GM23248 (cell line): ENCODE measurements at regions not wholly inside any gene's neighbourhood (a gene's known extent, or its start where the extent isn't known, plus 50 kb on each side); places are given as distances from the start of the nearest gene placed in this dataset.

Experiments
- DNase-seq: peaks from one replicate; pipeline ENCODE4 v3.0.0-alpha.2; 2015
- H2AFZ ChIP-seq: fragments of 200-600 bp; sonication (generic); 2 replicates; pipeline ENCODE4 v1.6.1; 2016; ENCODE audit warnings: antibody characterized with exemption
- H3F3A ChIP-seq: fragments of 200-600 bp; sonication (generic); 2 replicates; pipeline ENCODE4 v1.6.1; 2016; ENCODE audit warnings: mild to moderate bottlenecking, antibody characterized with exemption, mixed run types; ENCODE audit not compliant: insufficient read depth
- H3K27ac ChIP-seq: fragments of 200-600 bp; sonication (generic); 2 replicates; pipeline ENCODE4 v1.5.1; 2016; ENCODE audit warnings: mild to moderate bottlenecking
- H3K27me3 ChIP-seq: fragments of 200-600 bp; sonication (generic); replicated peaks from 2 replicates; pipeline ENCODE4 v1.6.1; 2016; ENCODE audit warnings: mild to moderate bottlenecking; ENCODE audit not compliant: insufficient read depth
- H3K36me3 ChIP-seq: fragments of 200-600 bp; sonication (generic); 2 replicates; pipeline ENCODE4 v1.6.1; 2016; ENCODE audit warnings: low read depth, mild to moderate bottlenecking
- H3K4me1 ChIP-seq: fragments of 200-600 bp; sonication (generic); 2 replicates; pipeline ENCODE4 v1.6.1; 2016; ENCODE audit warnings: mild to moderate bottlenecking; ENCODE audit not compliant: insufficient read depth
- H3K4me2 ChIP-seq: fragments of 200-600 bp; sonication (generic); one replicate; pipeline ENCODE4 v1.6.1; 2016; ENCODE audit warnings: mild to moderate bottlenecking; ENCODE audit not compliant: unreplicated experiment
- H3K4me3 ChIP-seq: fragments of 200-600 bp; sonication (generic); 2 replicates; pipeline ENCODE4 v1.5.1; 2016; ENCODE audit warnings: mild to moderate bottlenecking
- H3K79me2 ChIP-seq: fragments of 200-600 bp; sonication (generic); 2 replicates; pipeline ENCODE4 v1.6.1; 2016; ENCODE audit warnings: mild to moderate bottlenecking; ENCODE audit not compliant: insufficient read depth
- H3K9ac ChIP-seq: fragments of 200-600 bp; sonication (generic); 2 replicates; pipeline ENCODE4 v1.6.1; 2016; ENCODE audit warnings: mild to moderate bottlenecking
- H3K9me2 ChIP-seq: fragments of 200-600 bp; sonication (generic); 2 replicates; pipeline ENCODE4 v1.6.1; 2016; ENCODE audit warnings: mixed run types, mild to moderate bottlenecking, moderate library complexity; ENCODE audit not compliant: insufficient read depth
- H3K9me3 ChIP-seq: fragments of 200-600 bp; sonication (generic); one replicate; pipeline ENCODE4 v1.6.1; 2017; ENCODE audit warnings: low read depth
- H4K20me1 ChIP-seq: fragments of 200-600 bp; sonication (generic); 2 replicates; pipeline ENCODE4 v1.6.0; 2016; ENCODE audit not compliant: insufficient read depth
- EZH2 ChIP-seq: fragments of 200-600 bp; sonication (generic); IDR thresholded peaks from 2 replicates; pipeline ENCODE4 v1.6.1; 2018; ENCODE audit warnings: antibody characterized with exemption, mild to moderate bottlenecking; ENCODE audit not compliant: insufficient read depth, poor library complexity, severe bottlenecking
- EZH2phosphoT487 ChIP-seq: fragments of 200-600 bp; sonication (generic); IDR thresholded peaks from 2 replicates; pipeline ENCODE4 v1.6.1; 2018; ENCODE audit warnings: antibody characterized with exemption, moderate library complexity, mild to moderate bottlenecking, low read depth; ENCODE audit not compliant: insufficient read depth
- WGBS, 2 experiments: methylation state at CpG; one replicate each; pipeline ENCODE4 v1.1.6; 2015 to 2017; ENCODE audit warnings: low lambda C conversion rate in 2 of 2, low coverage in 1 of 2; ENCODE audit errors: missing lambda C conversion rate in 2 of 2; 5-methylcytosine and 5-hydroxymethylcytosine counted together
- in situ Hi-C: fragments of 300-500 bp; cut with MboI; formaldehyde crosslinking; loops from 2 replicates; pipeline ENCODE4 v1.15.0; 2020

DNA sequence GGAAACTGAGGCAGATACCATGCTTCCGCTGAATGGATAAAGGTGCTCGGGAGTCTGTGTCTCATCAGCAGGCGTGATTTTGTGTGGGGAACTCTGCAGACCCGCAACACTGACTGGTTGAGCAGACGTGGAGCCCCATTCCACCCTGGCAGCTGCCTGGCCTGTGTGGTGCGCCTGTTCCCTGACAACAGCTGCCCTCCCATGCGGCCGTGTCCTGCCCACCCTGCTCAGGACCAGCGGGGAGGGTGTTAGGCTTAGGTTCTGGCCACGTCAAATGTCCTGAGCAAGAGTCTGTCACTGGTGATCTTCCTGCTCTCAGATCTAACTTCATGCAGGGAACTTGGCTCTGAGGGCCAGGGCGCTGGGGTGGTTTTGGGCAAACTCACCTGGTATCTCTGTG lies 417.7 kb upstream of the IRX4 start:
- TF ChIP-seq EZH2 (no peak), EZH2phosphoT487 (no peak)
- WGBS, 2 experiments = 42% methylated on average over 11 of the region's 11 CpGs
- H3K4me2 ChIP-seq = no peak overlapping the region
- H2AFZ ChIP-seq = no peak overlapping the region
- no peak for DNase-seq
- in situ Hi-C loops = no loop called here
- no peaks in the 10 kb centered on the region for H3K9me2 ChIP-seq
- H3K4me3 ChIP-seq = no peak overlapping the region
- H3K4me1 ChIP-seq = no peaks in the 10 kb centered on the region
- no peaks in the 10 kb centered on the region for H3K9me3 ChIP-seq
- no peaks in the 10 kb centered on the region for H3K27me3 ChIP-seq
- no peak overlapping the region for H3K27ac ChIP-seq
- no peaks in the 10 kb centered on the region for H3K79me2 ChIP-seq
- no peaks in the 10 kb centered on the region for H3K36me3 ChIP-seq
- H3K9ac ChIP-seq = no peak overlapping the region
- H4K20me1 ChIP-seq = no peaks in the 10 kb centered on the region
- H3F3A ChIP-seq = no peaks in the 10 kb centered on the region

DNA sequence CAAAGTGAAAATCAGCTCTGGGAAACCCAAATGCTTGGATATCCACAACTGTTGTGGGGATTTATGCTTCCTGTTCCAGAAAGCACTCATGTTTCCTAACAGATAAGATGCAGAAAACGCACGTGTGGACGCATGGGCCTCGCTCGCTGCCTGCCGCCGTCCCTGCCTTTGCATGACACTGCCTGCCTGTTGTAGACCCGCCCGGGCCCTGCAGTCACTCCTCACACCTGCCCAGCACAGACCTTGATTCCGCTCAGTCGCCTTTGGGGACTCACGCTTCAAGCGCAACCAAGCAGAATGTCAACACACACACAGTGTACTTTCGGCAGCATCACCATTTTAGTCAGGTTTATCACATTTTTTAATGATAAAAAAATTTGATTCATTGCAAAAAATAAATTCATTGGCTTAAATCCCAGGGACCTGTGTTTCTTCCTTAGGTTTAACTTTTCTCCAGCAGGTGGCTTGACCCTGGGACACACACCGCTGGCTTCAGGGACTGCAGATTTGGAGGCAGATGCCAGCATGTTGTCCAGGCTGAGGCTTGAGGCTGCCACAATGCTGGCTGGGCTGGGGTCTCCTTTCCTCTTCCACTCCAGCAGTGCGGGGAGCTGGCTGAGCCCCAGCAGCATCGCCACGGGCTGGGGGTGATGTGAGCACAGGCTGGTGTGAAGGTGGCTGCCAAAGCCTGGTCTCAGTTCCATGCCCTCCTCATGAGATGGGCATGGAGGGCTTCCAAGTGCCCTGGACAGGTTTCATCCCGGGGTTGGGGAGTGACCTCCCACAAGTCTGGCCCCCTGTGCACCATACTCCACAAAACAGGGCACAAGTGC lies 416.9 kb upstream of the IRX4 start:
- Histone ChIP-seq H3K4me1 (no peaks in the 10 kb centered on the region), H4K20me1 (no peaks in the 10 kb centered on the region), H3K27me3 (no peaks in the 10 kb centered on the region), H3K9ac (no peak overlapping the region), H3K79me2 (no peaks in the 10 kb centered on the region), H3K36me3 (no peaks in the 10 kb centered on the region), H3K27ac (no peak overlapping the region), H3F3A (no peaks in the 10 kb centered on the region), H2AFZ (no peak overlapping the region), H3K9me2 (no peaks in the 10 kb centered on the region), H3K4me2 (no peak overlapping the region), H3K9me3 (no peaks in the 10 kb centered on the region), H3K4me3 (no peak overlapping the region)
- DNase-seq = no peak
- in situ Hi-C loops = no loop called here
- TF ChIP-seq EZH2phosphoT487 = no peak
- no peak for TF ChIP-seq EZH2
- 54 to 57% methylated on average over 19 of the region's 19 CpGs for WGBS, 2 experiments

DNA sequence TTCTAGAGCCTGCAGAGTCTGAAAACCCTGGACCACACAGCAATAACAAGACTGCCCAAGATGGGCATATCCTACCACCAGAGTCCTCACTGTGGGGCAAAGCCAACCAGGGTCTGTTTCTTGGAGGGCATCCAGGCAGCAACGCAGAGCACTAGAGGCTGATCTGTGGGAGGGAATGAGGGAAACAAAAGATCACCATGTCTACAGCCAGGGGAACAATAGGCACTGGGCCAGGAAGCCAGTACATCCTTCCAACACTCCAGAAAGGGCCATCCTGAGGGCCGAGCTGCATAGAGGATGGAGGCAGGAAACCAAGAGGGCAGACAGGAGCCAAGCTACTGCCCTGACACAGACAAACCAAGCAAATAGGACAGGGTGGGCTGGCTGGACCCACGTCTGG lies 416.1 kb upstream of the IRX4 start:
- DNase-seq = no peak
- no peak overlapping the region for H2AFZ ChIP-seq
- TF ChIP-seq EZH2 (no peak), EZH2phosphoT487 (no peak)
- no peaks in the 10 kb centered on the region for H3F3A ChIP-seq
- no peaks in the 10 kb centered on the region for H4K20me1 ChIP-seq
- H3K79me2 ChIP-seq = no peaks in the 10 kb centered on the region
- H3K4me2 ChIP-seq = no peak overlapping the region
- no peaks in the 10 kb centered on the region for H3K27me3 ChIP-seq
- H3K36me3 ChIP-seq = no peaks in the 10 kb centered on the region
- 11% methylated on average over 3 of the region's 3 CpGs for WGBS, 2 experiments
- H3K9ac ChIP-seq = no peak overlapping the region
- in situ Hi-C loops = no loop called here
- no peak overlapping the region for H3K27ac ChIP-seq
- no peaks in the 10 kb centered on the region for H3K4me1 ChIP-seq
- no peaks in the 10 kb centered on the region for H3K9me3 ChIP-seq
- H3K4me3 ChIP-seq = no peak overlapping the region
- H3K9me2 ChIP-seq = no peaks in the 10 kb centered on the region

DNA sequence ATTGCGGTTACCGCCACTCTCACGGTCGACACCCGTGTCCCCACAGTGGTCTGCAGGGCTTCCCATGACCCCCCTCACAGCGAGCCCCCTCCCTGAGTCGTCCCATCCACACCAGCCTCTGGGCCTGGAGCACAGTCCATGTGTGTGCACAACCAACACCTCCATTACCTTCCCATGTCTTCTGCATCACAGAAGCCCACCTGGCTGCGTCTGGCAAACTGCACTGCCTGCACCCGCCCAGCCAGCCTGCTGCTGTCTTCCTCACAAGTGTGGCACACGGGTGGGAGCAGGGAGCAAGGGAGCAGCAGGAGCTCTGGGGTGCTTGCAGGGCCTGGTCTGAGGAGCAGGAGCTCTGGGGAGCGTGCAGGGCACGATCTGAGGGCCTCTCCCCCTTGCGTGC lies 415.3 kb upstream of the IRX4 start:
- DNase-seq = no peak
- Histone ChIP-seq H3K36me3 (no peaks in the 10 kb centered on the region), H4K20me1 (no peaks in the 10 kb centered on the region), H3K4me1 (no peaks in the 10 kb centered on the region), H3K27ac (no peak overlapping the region), H3F3A (no peaks in the 10 kb centered on the region), H3K9me2 (no peaks in the 10 kb centered on the region), H3K9me3 (no peaks in the 10 kb centered on the region), H3K9ac (no peak overlapping the region), H3K4me2 (no peak overlapping the region), H3K27me3 (no peaks in the 10 kb centered on the region), H3K4me3 (no peak overlapping the region), H2AFZ (no peak overlapping the region), H3K79me2 (no peaks in the 10 kb centered on the region)
- 51 to 54% methylated on average over 13 of the region's 13 CpGs for WGBS, 2 experiments
- TF ChIP-seq EZH2phosphoT487 (no peak), EZH2 (no peak)
- in situ Hi-C loops = no loop called here

DNA sequence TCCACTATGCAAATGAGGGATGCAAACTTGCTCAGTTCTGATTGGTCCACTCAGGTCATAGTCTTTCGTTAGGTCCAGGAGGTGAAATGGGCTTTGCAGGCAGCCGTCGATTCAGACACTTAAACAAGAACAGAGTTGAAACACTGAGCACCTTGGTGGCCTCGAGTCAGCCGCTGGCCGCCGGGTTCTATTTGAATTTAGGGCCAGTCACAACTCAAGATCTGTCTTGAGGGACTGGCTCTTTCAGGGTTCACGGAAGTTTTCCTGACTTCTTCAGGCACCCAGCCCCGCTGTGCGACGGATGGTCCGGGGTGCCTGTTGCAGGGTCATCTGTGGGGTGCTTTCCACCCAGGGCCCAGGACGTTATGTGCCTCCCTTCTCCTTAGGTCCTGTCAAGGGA lies 412.8 kb upstream of the IRX4 start:
- in situ Hi-C loops = no loop called here
- TF ChIP-seq EZH2 (no peak), EZH2phosphoT487 (no peak)
- Histone ChIP-seq H3K4me1 (no peaks in the 10 kb centered on the region), H3K36me3 (no peaks in the 10 kb centered on the region), H3K9ac (no peak overlapping the region), H3K9me3 (no peaks in the 10 kb centered on the region), H3K4me3 (no peak overlapping the region), H3K27me3 (no peaks in the 10 kb centered on the region), H3K79me2 (no peaks in the 10 kb centered on the region), H3K4me2 (no peak overlapping the region), H4K20me1 (no peaks in the 10 kb centered on the region), H3K27ac (no peak overlapping the region), H2AFZ (no peak overlapping the region), H3K9me2 (no peaks in the 10 kb centered on the region), H3F3A (no peaks in the 10 kb centered on the region)
- DNase-seq = no peak
- WGBS, 2 experiments = 66 to 73% methylated on average over 13 of the region's 13 CpGs
